ENCODE measurements at regions not wholly inside any gene's neighbourhood (a gene's known extent, or its start where the extent isn't known, plus 50 kb on each side); places are given as distances from the start of the nearest gene placed in this dataset.

DNA sequence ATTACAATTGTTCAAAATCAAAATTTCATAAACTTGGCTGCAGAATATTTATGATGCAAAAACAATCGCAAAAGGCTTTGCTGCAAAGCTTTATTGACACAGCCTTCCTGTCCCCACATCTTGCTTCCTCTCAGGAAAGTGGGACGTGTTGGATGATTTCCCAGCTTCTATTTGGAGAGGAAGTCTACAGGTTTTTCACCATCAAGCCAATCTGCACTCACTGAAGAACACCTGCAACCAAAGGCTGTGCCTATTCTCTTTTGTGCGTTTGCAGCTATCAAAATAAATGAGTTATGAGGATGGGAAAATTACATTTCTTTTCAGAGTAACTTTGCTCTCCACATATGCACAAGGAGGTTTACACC lies 214.4 kb downstream of the PLK2 start:
- no peak overlapping the region for H3K4me2 ChIP-seq
- H3K79me2 ChIP-seq (ENCODE audit: low read depth), result no peaks in the 10 kb centered on the region

DNA sequence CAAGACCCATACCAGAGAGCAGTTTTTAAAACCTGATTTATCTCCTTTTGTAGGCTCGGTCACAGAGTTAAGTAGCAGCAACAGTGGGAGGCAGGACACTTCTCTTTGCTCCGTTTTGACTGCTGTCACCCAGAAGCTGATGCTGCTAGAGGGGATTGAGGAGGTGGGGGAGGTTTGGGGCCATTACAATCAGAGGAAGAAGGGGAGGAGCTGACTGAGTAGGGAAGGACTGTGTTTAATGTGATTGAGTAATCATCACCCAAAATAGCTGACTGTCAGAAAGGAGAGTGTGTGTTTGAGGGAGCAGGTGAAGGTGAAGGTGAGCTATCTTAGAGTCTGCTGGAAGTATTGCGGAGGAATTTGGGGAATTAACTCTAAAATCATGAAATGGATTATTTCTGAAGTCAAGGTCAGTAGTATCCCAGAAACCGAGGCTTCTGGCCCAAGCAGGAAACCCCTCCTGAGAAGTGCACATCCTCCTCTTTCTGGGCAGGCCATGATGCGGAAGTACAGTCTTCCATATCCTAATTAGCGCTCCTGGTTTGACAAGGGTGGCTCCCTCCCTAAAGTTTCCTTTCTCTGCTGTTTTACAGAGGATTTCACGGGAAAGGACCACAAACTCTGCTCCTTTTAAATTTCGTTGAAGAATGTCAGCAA lies 214.9 kb downstream of the PLK2 start:
- H3K9me3 ChIP-seq (ENCODE audit: low read depth), result no peaks in the 10 kb centered on the region
- no peaks in the 10 kb centered on the region for H3K79me2 ChIP-seq (ENCODE audit: low read depth)
- no peaks in the 10 kb centered on the region for H3K36me3 ChIP-seq
- H3K4me3 ChIP-seq, result no peak overlapping the region
- TF ChIP-seq, protein P1, sequence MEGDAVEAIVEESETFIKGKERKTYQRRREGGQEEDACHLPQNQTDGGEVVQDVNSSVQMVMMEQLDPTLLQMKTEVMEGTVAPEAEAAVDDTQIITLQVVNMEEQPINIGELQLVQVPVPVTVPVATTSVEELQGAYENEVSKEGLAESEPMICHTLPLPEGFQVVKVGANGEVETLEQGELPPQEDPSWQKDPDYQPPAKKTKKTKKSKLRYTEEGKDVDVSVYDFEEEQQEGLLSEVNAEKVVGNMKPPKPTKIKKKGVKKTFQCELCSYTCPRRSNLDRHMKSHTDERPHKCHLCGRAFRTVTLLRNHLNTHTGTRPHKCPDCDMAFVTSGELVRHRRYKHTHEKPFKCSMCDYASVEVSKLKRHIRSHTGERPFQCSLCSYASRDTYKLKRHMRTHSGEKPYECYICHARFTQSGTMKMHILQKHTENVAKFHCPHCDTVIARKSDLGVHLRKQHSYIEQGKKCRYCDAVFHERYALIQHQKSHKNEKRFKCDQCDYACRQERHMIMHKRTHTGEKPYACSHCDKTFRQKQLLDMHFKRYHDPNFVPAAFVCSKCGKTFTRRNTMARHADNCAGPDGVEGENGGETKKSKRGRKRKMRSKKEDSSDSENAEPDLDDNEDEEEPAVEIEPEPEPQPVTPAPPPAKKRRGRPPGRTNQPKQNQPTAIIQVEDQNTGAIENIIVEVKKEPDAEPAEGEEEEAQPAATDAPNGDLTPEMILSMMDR (IDR thresholded peaks at IDR 0.05), result no peak
- TF ChIP-seq EZH2 (IDR thresholded peaks at IDR 0.05) (no peak), EZH2phosphoT487 (IDR thresholded peaks at IDR 0.05) (no peak)
- no peak overlapping the region for H3K4me2 ChIP-seq
- no peaks in the 10 kb centered on the region for H3F3A ChIP-seq (ENCODE audit: low read depth)
- no peaks in the 10 kb centered on the region for H3K4me1 ChIP-seq
- no peaks in the 10 kb centered on the region for H3K9me3 Mint-ChIP-seq
- H3K27me3 ChIP-seq, result no peaks in the 10 kb centered on the region
- H3K4me3 Mint-ChIP-seq, result no peak overlapping the region
- peaks cover 2% of the 10 kb centered on the region for H3K4me1 Mint-ChIP-seq
- H3K27me3 Mint-ChIP-seq (ENCODE audit: insufficient read depth, low read depth), result peaks cover 3% of the 10 kb centered on the region
- no peak overlapping the region for H3K9ac ChIP-seq
- H3K36me3 Mint-ChIP-seq, result no peaks in the 10 kb centered on the region
- H2AFZ ChIP-seq (replicated peaks), result no peak overlapping the region
- no peak overlapping the region for H3K27ac Mint-ChIP-seq
- no peak overlapping the region for H3K27ac ChIP-seq
- no peaks in the 10 kb centered on the region for H4K20me1 ChIP-seq (ENCODE audit: low read depth)
- no peak for DNase-seq (ENCODE audit: low spot score)

More for the DNA sequence above, 214.4 kb downstream of the PLK2 start:
- H3K4me1 ChIP-seq, result no peaks in the 10 kb centered on the region
- no peak for DNase-seq (ENCODE audit: low spot score)
- no peaks in the 10 kb centered on the region for H3F3A ChIP-seq (ENCODE audit: low read depth)
- no peak overlapping the region for H3K27ac Mint-ChIP-seq
- H3K27me3 ChIP-seq, result no peaks in the 10 kb centered on the region
- H3K9me3 Mint-ChIP-seq, result no peaks in the 10 kb centered on the region
- no peaks in the 10 kb centered on the region for H3K9me3 ChIP-seq (ENCODE audit: low read depth)
- H2AFZ ChIP-seq (replicated peaks), result no peak overlapping the region
- H3K27me3 Mint-ChIP-seq (ENCODE audit: insufficient read depth, low read depth), result peaks cover 3% of the 10 kb centered on the region
- H3K4me3 Mint-ChIP-seq, result no peak overlapping the region
- no peaks in the 10 kb centered on the region for H3K36me3 Mint-ChIP-seq
- no peaks in the 10 kb centered on the region for H4K20me1 ChIP-seq (ENCODE audit: low read depth)
- H3K36me3 ChIP-seq, result no peaks in the 10 kb centered on the region
- no peak overlapping the region for H3K9ac ChIP-seq
- no peak overlapping the region for H3K27ac ChIP-seq
- no peak overlapping the region for H3K4me3 ChIP-seq
- peaks cover 2% of the 10 kb centered on the region for H3K4me1 Mint-ChIP-seq
- TF ChIP-seq EZH2phosphoT487 (IDR thresholded peaks at IDR 0.05) (no peak), EZH2 (IDR thresholded peaks at IDR 0.05) (no peak)
- TF ChIP-seq, protein P1 (IDR thresholded peaks at IDR 0.05), result no peak

DNA sequence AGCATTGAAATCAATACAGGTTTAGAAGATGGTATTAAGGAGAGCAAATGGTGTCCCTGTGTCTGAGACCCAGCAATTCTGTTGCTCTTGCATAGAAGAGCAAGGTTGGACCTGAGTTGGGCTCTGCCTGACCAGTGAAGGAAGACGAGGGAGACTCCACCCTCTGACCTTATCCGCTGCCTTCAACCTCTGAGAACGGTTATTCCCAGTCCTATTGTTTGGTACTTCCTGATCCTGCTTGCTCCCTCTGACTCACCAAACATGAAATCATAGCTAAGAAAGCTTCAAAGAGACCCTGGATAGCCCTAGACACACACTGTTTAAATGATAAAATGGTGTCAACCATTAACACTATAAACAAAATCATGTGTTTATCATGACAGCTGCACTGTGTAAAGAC lies 218.5 kb downstream of the PLK2 start:
- Histone ChIP-seq H3K9me3 (ENCODE audit: low read depth) (no peaks in the 10 kb centered on the region), H3K9ac (no peak overlapping the region), H3K79me2 (ENCODE audit: low read depth) (no peaks in the 10 kb centered on the region), H3K4me1 (no peaks in the 10 kb centered on the region), H3K27ac (no peak overlapping the region), H2AFZ (replicated peaks) (no peak overlapping the region), H3K4me3 (no peak overlapping the region), H3K27me3 (no peaks in the 10 kb centered on the region), H3K4me2 (no peak overlapping the region), H3K36me3 (no peaks in the 10 kb centered on the region), H3F3A (ENCODE audit: low read depth) (no peaks in the 10 kb centered on the region), H4K20me1 (ENCODE audit: low read depth) (no peaks in the 10 kb centered on the region)
- no peaks in the 10 kb centered on the region for H3K27me3 Mint-ChIP-seq (ENCODE audit: insufficient read depth, low read depth)
- no peak overlapping the region for H3K4me3 Mint-ChIP-seq
- peak overlapping the region; percentile 50 for H3K27ac Mint-ChIP-seq
- H3K4me1 Mint-ChIP-seq, result peaks cover 2% of the 10 kb centered on the region
- H3K9me3 Mint-ChIP-seq, result no peaks in the 10 kb centered on the region
- no peaks in the 10 kb centered on the region for H3K36me3 Mint-ChIP-seq
- no peak for DNase-seq (ENCODE audit: low spot score)
- TF ChIP-seq EZH2 (IDR thresholded peaks at IDR 0.05), result no peak
- no peak for TF ChIP-seq EZH2phosphoT487 (IDR thresholded peaks at IDR 0.05)
- TF ChIP-seq, protein P1 (IDR thresholded peaks at IDR 0.05), result no peak
